ENCODE measurements at regions not wholly inside any gene's neighbourhood (a gene's known extent, or its start where the extent isn't known, plus 50 kb on each side); places are given as distances from the start of the nearest gene placed in this dataset.

DNA sequence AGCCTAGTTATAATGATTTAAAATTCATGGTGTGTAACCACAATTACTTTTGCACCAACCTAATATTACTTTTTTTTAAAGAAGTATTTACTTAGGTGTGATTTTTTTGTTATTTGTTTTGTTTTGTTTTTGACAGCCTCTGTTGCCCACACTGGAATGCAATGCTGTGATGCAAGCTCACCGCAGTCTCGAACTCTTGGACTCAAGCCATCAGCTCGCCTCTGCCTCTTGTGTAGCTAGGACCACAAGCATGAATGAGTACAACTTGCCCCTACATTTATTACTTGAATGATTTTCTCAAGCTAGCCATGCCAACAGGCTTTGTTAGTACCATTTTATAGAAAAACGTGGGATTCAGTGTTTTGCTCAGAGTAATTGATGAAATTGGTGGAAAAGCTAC lies 488.8 kb upstream of the CPEB2 start:
- no peak for DNase-seq (ENCODE audit: low spot score)
- Mint-ChIP-seq H3K36me3 (no peaks in the 10 kb centered on the region), H3K27me3 (no peaks in the 10 kb centered on the region), H3K9me3 (peaks cover 7% of the 10 kb centered on the region), H3K4me3 (no peak overlapping the region), H3K4me1 (ENCODE audit: low read depth in 2 of 2) (no peaks in the 10 kb centered on the region), H3K27ac (no peak overlapping the region)
- no peak for ATAC-seq

DNA sequence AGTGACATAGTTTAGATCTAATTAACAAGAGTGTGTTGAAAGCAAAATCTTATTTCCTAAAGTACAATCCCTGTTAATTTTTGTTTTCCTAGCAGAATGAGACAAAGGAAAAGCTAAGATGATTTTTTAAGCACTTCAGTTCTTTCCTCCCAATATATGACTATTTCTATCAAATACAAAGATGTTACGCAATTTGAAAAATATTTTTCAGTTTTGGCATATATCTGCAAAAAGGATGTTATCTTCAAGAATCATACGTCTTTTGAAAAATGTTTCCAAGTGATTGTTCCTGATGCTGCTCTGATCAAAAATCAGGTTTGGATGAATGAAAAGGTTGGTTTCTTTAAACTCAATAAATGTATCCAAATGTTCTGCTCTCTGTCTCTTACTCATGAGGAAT lies 486.7 kb upstream of the CPEB2 start:
- ATAC-seq (no peak), DNase-seq (ENCODE audit: low spot score) (no peak)
- Mint-ChIP-seq H3K9me3 (peaks cover 7% of the 10 kb centered on the region), H3K4me1 (ENCODE audit: low read depth in 2 of 2) (no peaks in the 10 kb centered on the region), H3K36me3 (no peaks in the 10 kb centered on the region), H3K27ac (no peak overlapping the region), H3K27me3 (no peaks in the 10 kb centered on the region), H3K4me3 (no peak overlapping the region)

DNA sequence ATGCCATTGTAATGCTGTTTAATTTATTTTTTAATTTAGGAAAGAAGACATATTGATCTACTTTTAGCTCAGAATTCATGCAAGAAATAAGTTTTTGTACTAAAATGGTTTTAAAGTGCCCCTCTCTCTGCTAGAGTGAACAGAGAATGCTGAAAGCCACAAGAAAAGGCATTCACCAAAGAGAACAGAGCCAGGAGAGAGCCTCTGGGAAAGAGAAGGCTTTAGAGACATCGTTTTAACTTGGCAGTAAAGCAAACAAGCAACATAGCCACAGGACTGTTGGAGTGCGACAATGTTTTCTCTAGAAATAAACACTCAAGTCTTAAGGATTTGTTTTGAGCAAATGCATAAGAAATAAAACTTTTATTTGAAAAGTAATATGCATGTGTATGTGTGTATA lies 484.1 kb upstream of the CPEB2 start:
- DNase-seq (ENCODE audit: low spot score) (no peak), ATAC-seq (no peak)
- no peaks in the 10 kb centered on the region for H3K36me3 Mint-ChIP-seq
- H3K9me3 Mint-ChIP-seq, result peaks cover 7% of the 10 kb centered on the region
- no peaks in the 10 kb centered on the region for H3K4me1 Mint-ChIP-seq (ENCODE audit: low read depth in 2 of 2)
- H3K4me3 Mint-ChIP-seq, result no peak overlapping the region
- H3K27me3 Mint-ChIP-seq, result no peaks in the 10 kb centered on the region
- no peak overlapping the region for H3K27ac Mint-ChIP-seq

DNA sequence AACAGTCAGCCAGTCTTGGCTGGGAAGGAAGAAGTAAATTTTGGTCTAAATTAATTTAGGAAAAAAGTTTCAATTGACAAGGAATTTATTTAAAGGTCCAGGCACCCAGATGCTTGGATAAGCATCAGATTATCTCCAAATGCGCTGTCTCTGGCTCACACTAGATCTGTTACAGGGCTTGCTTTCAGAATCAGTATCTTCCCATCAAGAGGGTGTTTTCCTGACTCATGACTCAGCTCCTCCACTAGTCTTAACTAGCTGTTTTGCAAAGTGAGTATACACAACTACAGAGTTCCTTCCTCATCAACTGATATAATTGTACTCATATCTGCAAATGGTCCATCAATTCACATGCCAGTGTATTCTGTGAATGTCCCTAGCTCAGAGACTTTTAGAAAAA lies 482.1 kb upstream of the CPEB2 start:
- peak in 1 of 2 donors; percentile 33 for ATAC-seq
- no peak overlapping the region for H3K4me3 Mint-ChIP-seq
- no peaks in the 10 kb centered on the region for H3K9me3 Mint-ChIP-seq

DNA sequence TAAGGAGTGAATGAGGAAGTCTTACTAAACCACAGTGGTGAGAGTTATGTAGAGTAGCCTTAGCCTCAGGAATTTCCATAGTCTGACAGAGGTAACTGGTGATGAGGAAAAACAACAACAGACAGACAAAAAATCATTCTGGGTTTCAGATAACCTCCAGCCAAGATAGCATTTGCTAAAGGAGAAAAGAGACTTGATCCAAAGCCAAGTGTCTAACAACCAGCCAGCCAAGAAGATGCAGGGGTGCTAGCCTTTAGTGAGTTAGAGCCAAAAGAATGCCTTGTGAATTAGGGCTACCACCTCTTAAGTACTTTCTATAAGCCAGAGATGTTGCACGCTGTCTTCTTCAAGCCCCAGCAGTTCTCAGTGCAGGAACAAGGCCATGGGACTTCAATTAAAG lies 478.0 kb upstream of the CPEB2 start:
- H3K4me1 Mint-ChIP-seq (ENCODE audit: low read depth in 2 of 2), result no peaks in the 10 kb centered on the region
- no peaks in the 10 kb centered on the region for H3K36me3 Mint-ChIP-seq
- H3K9me3 Mint-ChIP-seq, result peaks cover 3% of the 10 kb centered on the region
- H3K27ac Mint-ChIP-seq, result no peak overlapping the region
- H3K27me3 Mint-ChIP-seq, result no peaks in the 10 kb centered on the region
- no peak for ATAC-seq
- no peak for DNase-seq (ENCODE audit: low spot score)
- H3K4me3 Mint-ChIP-seq, result no peak overlapping the region

More for the DNA sequence above, 482.1 kb upstream of the CPEB2 start:
- Mint-ChIP-seq H3K4me1 (ENCODE audit: low read depth in 2 of 2) (no peaks in the 10 kb centered on the region), H3K36me3 (no peaks in the 10 kb centered on the region), H3K27ac (no peak overlapping the region), H3K27me3 (no peaks in the 10 kb centered on the region)
- no peak for DNase-seq (ENCODE audit: low spot score)

DNA sequence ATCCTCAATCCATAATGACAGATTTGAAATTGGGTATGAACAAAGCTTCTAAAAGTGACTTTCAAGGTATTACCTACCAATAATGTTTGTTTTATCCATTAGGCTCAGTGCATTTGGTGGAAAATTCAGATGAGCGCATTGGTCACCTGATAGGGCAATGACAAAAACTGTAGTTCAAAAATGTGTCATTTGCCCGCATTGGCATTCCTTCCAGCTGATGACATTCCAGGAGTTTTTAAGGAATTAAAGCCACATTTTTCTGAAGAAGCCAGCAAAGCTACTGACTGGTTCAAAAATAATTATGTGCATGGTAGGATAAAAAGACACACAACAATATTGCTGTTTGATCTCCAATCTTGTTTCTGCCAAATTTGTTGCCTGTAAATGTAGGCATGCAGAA lies 473.4 kb upstream of the CPEB2 start:
- no peaks in the 10 kb centered on the region for H3K36me3 Mint-ChIP-seq
- peaks cover 8% of the 10 kb centered on the region for H3K9me3 Mint-ChIP-seq
- DNase-seq (ENCODE audit: low spot score) (no peak), ATAC-seq (no peak)
- no peak overlapping the region for H3K4me3 Mint-ChIP-seq
- no peak overlapping the region for H3K27ac Mint-ChIP-seq
- no peaks in the 10 kb centered on the region for H3K27me3 Mint-ChIP-seq
- H3K4me1 Mint-ChIP-seq (ENCODE audit: low read depth in 2 of 2), result no peaks in the 10 kb centered on the region

DNA sequence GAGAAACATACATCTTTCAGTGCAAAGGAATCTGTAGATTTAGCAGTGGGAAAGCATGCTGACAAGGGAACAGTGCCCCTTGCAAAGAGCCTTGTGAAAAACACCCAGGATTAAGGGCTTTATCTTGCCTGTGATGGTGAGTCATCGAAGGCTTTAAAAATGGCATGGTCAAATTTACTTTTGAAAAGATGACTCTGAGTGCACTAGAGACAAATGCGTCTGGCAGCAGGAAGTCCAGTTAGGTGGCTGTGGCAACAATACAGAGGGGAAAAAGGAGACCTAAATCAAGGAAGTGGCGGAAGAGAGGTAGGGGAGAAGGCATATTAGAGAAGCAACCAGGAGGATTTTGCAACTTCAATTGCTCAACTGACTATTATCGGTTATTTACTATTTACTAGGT lies 472.6 kb upstream of the CPEB2 start:
- Mint-ChIP-seq H3K27ac (no peak overlapping the region), H3K4me1 (ENCODE audit: low read depth in 2 of 2) (no peaks in the 10 kb centered on the region), H3K9me3 (peaks cover 8% of the 10 kb centered on the region), H3K27me3 (no peaks in the 10 kb centered on the region), H3K36me3 (no peaks in the 10 kb centered on the region), H3K4me3 (no peak overlapping the region)
- ATAC-seq, result no peak
- DNase-seq (ENCODE audit: low spot score), result no peak

DNA sequence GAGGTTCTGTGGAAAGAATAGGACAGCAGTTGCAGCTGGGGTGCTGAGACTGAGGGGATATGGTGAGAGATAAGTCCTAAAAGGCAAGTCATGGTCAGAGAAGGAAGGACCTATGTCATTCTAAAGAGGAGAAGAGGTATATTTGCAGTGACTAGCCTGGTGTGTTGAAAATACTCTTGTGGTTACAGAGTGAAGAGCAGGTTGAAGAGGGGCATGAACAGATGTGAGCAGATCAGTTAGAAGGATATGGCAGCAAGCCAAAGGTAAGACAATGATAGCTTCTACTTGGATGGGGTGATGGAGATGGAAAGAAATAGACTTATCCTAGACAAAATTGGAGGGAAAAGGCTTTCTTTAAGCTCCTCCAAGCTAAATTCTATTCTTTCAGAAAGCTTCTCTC lies 469.8 kb upstream of the CPEB2 start:
- Mint-ChIP-seq H3K27ac (no peak overlapping the region), H3K4me3 (no peak overlapping the region), H3K9me3 (peaks cover 5% of the 10 kb centered on the region), H3K27me3 (no peaks in the 10 kb centered on the region), H3K36me3 (no peaks in the 10 kb centered on the region), H3K4me1 (ENCODE audit: low read depth in 2 of 2) (no peaks in the 10 kb centered on the region)
- ATAC-seq, result no peak
- DNase-seq (ENCODE audit: low spot score), result no peak

DNA sequence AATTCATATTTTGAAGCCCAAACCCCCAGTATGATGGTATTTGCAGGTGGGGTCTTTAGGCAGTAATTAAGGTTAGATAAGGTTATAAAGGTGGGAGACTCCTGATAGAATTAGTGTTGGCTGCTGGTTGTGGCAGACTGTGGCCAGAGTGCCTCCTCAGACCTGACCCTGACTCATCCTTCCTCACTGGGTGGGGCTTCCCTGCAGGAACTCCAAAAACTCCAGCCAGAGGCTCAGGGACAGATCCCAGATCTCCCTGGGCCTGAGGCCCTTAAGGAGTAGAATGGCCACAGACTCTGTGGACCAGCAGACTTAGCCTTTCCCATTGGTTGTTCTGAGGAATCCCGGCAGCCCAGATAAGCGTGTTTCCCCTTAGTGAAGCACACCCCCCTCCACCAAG lies 463.0 kb upstream of the CPEB2 start:
- Mint-ChIP-seq H3K9me3 (peaks cover 19% of the 10 kb centered on the region), H3K27me3 (no peaks in the 10 kb centered on the region), H3K4me3 (no peak overlapping the region), H3K27ac (no peak overlapping the region), H3K36me3 (peaks cover 6% of the 10 kb centered on the region), H3K4me1 (ENCODE audit: low read depth in 2 of 2) (no peaks in the 10 kb centered on the region)
- no peak for DNase-seq (ENCODE audit: low spot score)
- ATAC-seq, result no peak

DNA sequence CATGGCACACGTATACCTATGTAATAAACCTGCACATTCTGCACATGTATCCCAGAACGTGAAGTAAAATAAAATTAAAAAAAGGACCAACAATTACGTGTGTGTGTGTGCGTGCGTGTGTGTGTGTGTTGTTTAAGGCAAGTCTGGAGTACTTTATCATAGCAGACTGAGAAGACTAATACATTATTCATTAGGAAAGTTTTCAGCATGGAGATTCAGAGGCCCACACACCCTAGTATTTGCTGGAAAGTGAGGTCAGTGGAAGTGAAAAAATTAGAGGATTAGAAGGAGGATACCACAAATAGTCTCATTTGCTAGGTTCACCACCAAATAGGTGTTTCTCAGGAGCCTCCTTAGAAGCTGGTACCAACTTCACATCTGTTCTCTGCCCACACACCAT lies 457.1 kb upstream of the CPEB2 start:
- no peak overlapping the region for H3K4me3 Mint-ChIP-seq
- H3K36me3 Mint-ChIP-seq, result peaks cover 6% of the 10 kb centered on the region
- DNase-seq (ENCODE audit: low spot score), result no peak
- ATAC-seq, result no peak
- H3K27me3 Mint-ChIP-seq, result no peaks in the 10 kb centered on the region
- H3K4me1 Mint-ChIP-seq (ENCODE audit: low read depth in 2 of 2), result no peaks in the 10 kb centered on the region
- peaks cover 21% of the 10 kb centered on the region for H3K9me3 Mint-ChIP-seq
- H3K27ac Mint-ChIP-seq, result no peak overlapping the region

DNA sequence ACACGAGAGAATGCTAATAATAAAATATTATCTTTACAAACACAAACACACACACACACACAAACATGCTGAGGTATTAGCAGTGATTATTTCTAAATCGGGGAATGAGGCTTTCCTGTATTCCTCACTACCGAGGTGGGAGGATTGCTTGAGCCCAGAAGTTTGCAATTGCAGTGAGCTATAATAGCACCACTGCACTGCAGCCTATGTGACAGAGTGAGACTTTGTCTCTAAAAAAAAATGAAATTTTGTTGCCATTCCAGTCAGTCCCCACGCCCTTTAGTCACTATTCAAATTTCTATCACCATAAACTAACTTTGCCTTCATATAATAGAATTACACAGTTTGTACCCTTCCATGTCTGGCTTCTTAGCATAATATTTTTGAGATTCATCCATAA lies 456.5 kb upstream of the CPEB2 start:
- Mint-ChIP-seq H3K4me1 (ENCODE audit: low read depth in 2 of 2) (no peaks in the 10 kb centered on the region), H3K4me3 (no peak overlapping the region), H3K9me3 (peaks cover 18% of the 10 kb centered on the region), H3K27me3 (no peaks in the 10 kb centered on the region), H3K27ac (no peak overlapping the region), H3K36me3 (peaks cover 6% of the 10 kb centered on the region)
- ATAC-seq, result no peak
- DNase-seq (ENCODE audit: low spot score), result no peak

DNA sequence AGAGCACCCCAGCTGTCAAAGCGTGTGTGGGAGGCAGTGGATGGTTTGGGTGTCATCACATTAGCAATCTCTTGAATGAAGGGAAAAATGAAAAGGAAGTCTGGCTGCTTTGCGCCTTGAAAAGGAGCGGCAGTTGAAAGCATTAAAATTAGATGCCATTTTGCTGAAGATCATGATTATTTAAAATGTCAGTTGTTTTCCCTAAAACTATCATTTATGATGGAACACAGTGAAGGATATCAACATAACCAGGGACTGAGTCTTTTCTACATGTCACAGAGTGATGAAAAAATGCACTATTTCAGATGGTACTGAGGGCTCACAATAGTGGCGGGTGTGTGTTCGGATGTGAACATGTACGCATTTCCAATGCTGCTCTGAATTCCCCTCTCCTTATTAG lies 450.2 kb upstream of the CPEB2 start:
- no peaks in the 10 kb centered on the region for H3K4me1 Mint-ChIP-seq (ENCODE audit: low read depth in 2 of 2)
- H3K27ac Mint-ChIP-seq, result no peak overlapping the region
- no peak for ATAC-seq
- H3K27me3 Mint-ChIP-seq, result no peaks in the 10 kb centered on the region
- peaks cover 5% of the 10 kb centered on the region for H3K9me3 Mint-ChIP-seq
- no peaks in the 10 kb centered on the region for H3K36me3 Mint-ChIP-seq
- no peak overlapping the region for H3K4me3 Mint-ChIP-seq
- no peak for DNase-seq (ENCODE audit: low spot score)

DNA sequence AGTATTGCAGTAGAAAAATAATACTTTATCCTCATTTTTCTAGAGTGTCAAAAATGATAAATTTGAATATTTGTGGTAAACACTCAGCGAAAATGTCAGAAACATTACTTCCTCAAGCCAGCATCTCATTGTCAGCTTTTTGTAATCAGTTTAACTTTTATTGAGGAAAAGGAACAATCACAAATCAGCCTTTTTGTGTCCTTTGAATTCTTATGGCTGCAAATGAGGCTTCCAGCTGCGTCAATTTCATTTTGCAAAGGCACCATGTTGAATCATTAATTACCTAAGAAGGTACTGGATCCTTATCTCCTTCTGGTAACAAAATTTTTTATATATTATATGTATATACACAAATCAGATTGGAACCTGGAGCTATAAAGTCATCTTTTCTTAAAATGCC lies 442.6 kb upstream of the CPEB2 start:
- Mint-ChIP-seq H3K4me3 (no peak overlapping the region), H3K27me3 (no peaks in the 10 kb centered on the region), H3K4me1 (ENCODE audit: low read depth in 2 of 2) (no peaks in the 10 kb centered on the region), H3K27ac (no peak overlapping the region), H3K9me3 (peaks cover 7% of the 10 kb centered on the region), H3K36me3 (no peaks in the 10 kb centered on the region)
- DNase-seq (ENCODE audit: low spot score) (no peak), ATAC-seq (no peak)

DNA sequence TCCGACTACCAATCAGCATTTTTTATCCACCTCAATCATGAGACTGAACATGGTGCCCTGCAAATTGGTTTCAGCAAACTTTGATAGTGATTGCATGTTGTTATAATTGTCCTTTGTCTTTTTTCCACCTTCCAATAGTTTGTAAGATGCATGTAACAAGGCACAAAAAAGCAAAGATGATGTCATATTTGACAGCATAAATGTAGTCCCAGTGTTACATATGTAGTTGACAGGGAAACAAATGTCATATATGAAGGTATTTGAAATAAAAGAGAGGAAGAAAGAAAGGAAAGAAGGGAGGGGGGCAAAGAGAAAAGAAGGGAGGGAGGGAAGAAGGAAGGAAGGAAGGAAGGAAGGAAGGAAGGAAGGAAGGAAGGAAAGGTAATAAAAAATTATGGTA lies 441.7 kb upstream of the CPEB2 start:
- Mint-ChIP-seq H3K36me3 (no peaks in the 10 kb centered on the region), H3K4me3 (no peak overlapping the region), H3K4me1 (ENCODE audit: low read depth in 2 of 2) (no peaks in the 10 kb centered on the region), H3K9me3 (peaks cover 10% of the 10 kb centered on the region), H3K27me3 (no peaks in the 10 kb centered on the region), H3K27ac (no peak overlapping the region)
- no peak for DNase-seq (ENCODE audit: low spot score)
- ATAC-seq, result no peak

DNA sequence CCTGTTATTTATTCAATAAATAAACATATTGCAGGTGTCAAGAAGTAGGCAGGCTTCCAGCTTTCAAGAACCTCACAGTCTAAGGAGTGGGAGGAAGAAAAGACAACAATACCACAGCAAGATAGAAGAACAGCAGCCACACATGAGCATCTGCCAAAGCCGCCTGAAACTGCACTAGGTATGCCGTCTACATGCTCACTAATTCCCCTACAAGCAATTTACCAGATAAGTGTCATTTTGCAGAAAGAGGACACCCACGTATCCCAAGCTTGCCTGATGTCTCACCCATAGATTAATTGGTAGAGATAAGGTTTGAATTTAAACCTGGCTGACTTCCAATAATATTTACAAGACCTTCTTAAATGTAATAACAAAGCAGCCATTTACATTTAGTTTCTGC lies 439.4 kb upstream of the CPEB2 start:
- ATAC-seq (no peak), DNase-seq (ENCODE audit: low spot score) (no peak)
- no peak overlapping the region for H3K4me3 Mint-ChIP-seq
- H3K36me3 Mint-ChIP-seq, result no peaks in the 10 kb centered on the region
- H3K4me1 Mint-ChIP-seq (ENCODE audit: low read depth in 2 of 2), result no peaks in the 10 kb centered on the region
- H3K9me3 Mint-ChIP-seq, result peaks cover 13% of the 10 kb centered on the region
- no peaks in the 10 kb centered on the region for H3K27me3 Mint-ChIP-seq
- no peak overlapping the region for H3K27ac Mint-ChIP-seq

DNA sequence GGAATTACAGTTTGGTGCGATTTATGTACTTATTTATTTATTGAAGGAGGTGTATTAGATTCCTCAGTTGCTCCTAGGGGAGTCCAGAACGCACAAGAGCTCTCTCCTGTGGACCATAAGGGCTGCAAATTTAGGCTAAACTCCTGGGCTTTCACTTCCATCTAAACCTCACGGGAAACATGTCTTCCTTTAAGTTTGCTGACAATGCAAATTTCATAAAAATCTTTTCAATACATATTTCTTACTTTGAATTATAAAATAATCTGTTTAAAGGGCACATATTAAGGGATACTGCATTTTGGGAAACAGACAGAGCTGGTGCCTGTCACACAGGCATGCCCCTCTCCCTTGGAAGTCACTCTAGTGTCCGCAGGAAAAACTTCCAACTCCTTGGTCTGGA lies 438.0 kb upstream of the CPEB2 start:
- Mint-ChIP-seq H3K27me3 (no peaks in the 10 kb centered on the region), H3K4me3 (no peak overlapping the region)

More for the DNA sequence above, 438.0 kb upstream of the CPEB2 start:
- H3K36me3 Mint-ChIP-seq, result no peaks in the 10 kb centered on the region
- no peak overlapping the region for H3K27ac Mint-ChIP-seq
- no peak for DNase-seq (ENCODE audit: low spot score)
- H3K9me3 Mint-ChIP-seq, result peaks cover 10% of the 10 kb centered on the region
- ATAC-seq, result no peak
- no peaks in the 10 kb centered on the region for H3K4me1 Mint-ChIP-seq (ENCODE audit: low read depth in 2 of 2)
